ENCODE measurements at regions not wholly inside any gene's neighbourhood (a gene's known extent, or its start where the extent isn't known, plus 50 kb on each side); places are given as distances from the start of the nearest gene placed in this dataset.

- Mint-ChIP-seq H3K4me3 (no peak overlapping the region), H3K4me1 (peaks cover 6% of the 10 kb centered on the region), H3K36me3 (ENCODE audit: low read depth) (peaks cover 7% of the 10 kb centered on the region), H3K27me3 (ENCODE audit: low read depth) (no peaks in the 10 kb centered on the region), H3K9me3 (peaks cover 5% of the 10 kb centered on the region), H3K27ac (peak overlapping the region in 1 of 3 experiments; percentile 18)
- TF ChIP-seq CTCF (IDR thresholded peaks at IDR 0.05; ENCODE audit: unreplicated experiment in 3 of 3): no peak
Measured at GRCh38 chr16:72620853-72621252, 427.1 kb downstream of the ZFHX3 start.

GRCh38 chr16:72620348-72620747 lies 427.6 kb downstream of the ZFHX3 start:
- Mint-ChIP-seq H3K4me1 (peaks cover 6% of the 10 kb centered on the region), H3K4me3 (no peak overlapping the region), H3K9me3 (peaks cover 6% of the 10 kb centered on the region), H3K27ac (peak overlapping the region in 1 of 3 experiments; percentile 18), H3K36me3 (ENCODE audit: low read depth) (peaks cover 12% of the 10 kb centered on the region), H3K27me3 (ENCODE audit: low read depth) (no peaks in the 10 kb centered on the region)
- TF ChIP-seq CTCF (IDR thresholded peaks at IDR 0.05; ENCODE audit: unreplicated experiment in 3 of 3): no peak

DNA sequence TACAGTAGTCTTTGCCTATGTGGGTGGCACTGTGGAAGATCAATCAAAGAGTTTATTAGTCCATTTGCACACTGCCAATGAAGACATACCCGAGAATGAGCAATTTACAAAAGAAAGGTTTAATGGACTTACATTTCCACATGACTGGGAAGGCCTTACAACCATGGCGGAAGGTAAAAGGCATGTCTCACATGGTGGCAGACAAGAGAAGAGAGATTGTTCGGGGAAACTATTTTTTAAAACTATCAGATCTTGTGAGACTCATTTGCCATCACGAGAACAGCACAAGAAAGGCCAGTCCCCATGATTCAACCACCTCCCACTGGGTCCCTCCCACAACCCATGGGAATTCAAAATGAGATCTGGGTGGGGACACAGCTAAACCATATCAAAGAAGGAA lies 432.1 kb downstream of the ZFHX3 start:
- Mint-ChIP-seq H3K36me3 (ENCODE audit: low read depth) (peaks cover 12% of the 10 kb centered on the region), H3K4me1 (peaks cover 24% of the 10 kb centered on the region), H3K27me3 (ENCODE audit: low read depth) (no peaks in the 10 kb centered on the region), H3K9me3 (peaks cover 4% of the 10 kb centered on the region), H3K4me3 (no peak overlapping the region), H3K27ac (no peak overlapping the region)
- no peak for TF ChIP-seq CTCF (IDR thresholded peaks at IDR 0.05; ENCODE audit: unreplicated experiment in 3 of 3)

DNA sequence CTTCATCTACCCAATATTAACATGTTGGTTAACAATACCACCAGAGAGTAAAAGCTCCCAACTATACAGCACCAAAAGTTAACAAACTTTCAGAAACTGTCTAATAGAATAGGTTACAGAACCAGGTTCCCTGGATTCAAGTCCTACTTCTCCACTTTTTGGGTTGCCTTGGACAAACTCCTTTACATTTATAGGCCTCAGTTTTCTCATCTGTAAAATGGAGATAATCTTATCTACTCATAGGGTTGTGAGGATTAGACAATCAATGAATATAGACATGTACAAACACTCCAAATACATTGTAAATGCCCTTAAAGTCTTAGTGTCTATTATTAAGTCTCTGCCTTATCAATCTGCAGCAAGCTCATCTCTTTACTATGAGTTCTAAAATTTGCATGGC lies 435.2 kb downstream of the ZFHX3 start:
- peaks cover 4% of the 10 kb centered on the region for H3K9me3 Mint-ChIP-seq
- H3K4me1 Mint-ChIP-seq: peaks cover 30% of the 10 kb centered on the region
- H3K36me3 Mint-ChIP-seq (ENCODE audit: low read depth): peaks cover 7% of the 10 kb centered on the region
- H3K27me3 Mint-ChIP-seq (ENCODE audit: low read depth): no peaks in the 10 kb centered on the region
- no peak overlapping the region for H3K4me3 Mint-ChIP-seq
- TF ChIP-seq CTCF (IDR thresholded peaks at IDR 0.05; ENCODE audit: unreplicated experiment in 3 of 3): no peak
- peak overlapping the region in 2 of 3 experiments; percentile 86 to 92 for H3K27ac Mint-ChIP-seq

GRCh38 chr16:72612256-72612655 lies 435.7 kb downstream of the ZFHX3 start:
- H3K27ac Mint-ChIP-seq: peak overlapping the region; percentile 43 to 92 (median 86)
- no peak for TF ChIP-seq CTCF (IDR thresholded peaks at IDR 0.05; ENCODE audit: unreplicated experiment in 3 of 3)
- peaks cover 7% of the 10 kb centered on the region for H3K36me3 Mint-ChIP-seq (ENCODE audit: low read depth)
- peaks cover 30% of the 10 kb centered on the region for H3K4me1 Mint-ChIP-seq
- H3K4me3 Mint-ChIP-seq: peak overlapping the region in 1 of 3 experiments; percentile 24
- peaks cover 4% of the 10 kb centered on the region for H3K9me3 Mint-ChIP-seq
- H3K27me3 Mint-ChIP-seq (ENCODE audit: low read depth): no peaks in the 10 kb centered on the region

GRCh38 chr16:72609933-72610332 lies 438.0 kb upstream of the PMFBP1 start:
- Mint-ChIP-seq H3K27ac (peak overlapping the region in 2 of 3 experiments; percentile 56), H3K4me1 (peaks cover 30% of the 10 kb centered on the region), H3K4me3 (no peak overlapping the region), H3K27me3 (ENCODE audit: low read depth) (no peaks in the 10 kb centered on the region), H3K9me3 (peaks cover 5% of the 10 kb centered on the region), H3K36me3 (ENCODE audit: low read depth) (peaks cover 1% of the 10 kb centered on the region)
- TF ChIP-seq CTCF (IDR thresholded peaks at IDR 0.05; ENCODE audit: unreplicated experiment in 3 of 3): no peak

Measured in nephron (organoid).